Thoracic aorta (tissue), 2 donors: ENCODE measurements at regions not wholly inside any gene's neighbourhood (a gene's known extent, or its start where the extent isn't known, plus 50 kb on each side); places are given as distances from the start of the nearest gene placed in this dataset.

ENCODE experiments used
- ATAC-seq: fragments of 150-250 bp; one replicate; pipeline ENCODE4 v1.8.0; 2017; ENCODE audit warnings: low read depth; ENCODE audit not compliant: insufficient number of reproducible peaks, low FRiP score
- DNase-seq: peaks from one replicate; pipeline ENCODE4 v3.0.0-alpha.2; 2020; ENCODE audit warnings: low spot score
- H3K27ac ChIP-seq, 2 donors: fragments of 200-600 bp; sonication (generic); 1 replicate in 1 of 2; 2 replicates in 1 of 2; pipeline ENCODE4 v1.5.1; 2016; ENCODE audit warnings: mild to moderate bottlenecking in 2 of 2, moderate library complexity in 2 of 2
- H3K27me3 ChIP-seq: fragments of 200-600 bp; sonication (generic); replicated peaks from 2 replicates; pipeline ENCODE4 v1.6.0; 2016; ENCODE audit warnings: mild to moderate bottlenecking; ENCODE audit not compliant: insufficient read depth
- H3K36me3 ChIP-seq: fragments of 200-600 bp; sonication (generic); one replicate; pipeline ENCODE4 v1.5.1; 2016
- H3K4me1 ChIP-seq, 2 donors: fragments of 200-600 bp; sonication (generic); 1 replicate in 1 of 2; 2 replicates in 1 of 2; pipeline versions ENCODE4 v1.5.1 to v1.6.0; 2016; ENCODE audit warnings: low read depth in 2 of 2, mild to moderate bottlenecking in 1 of 2; ENCODE audit not compliant: control insufficient read depth in 1 of 2
- H3K4me3 ChIP-seq: fragments of 200-600 bp; sonication (generic); 2 replicates; pipeline ENCODE4 v1.5.1; 2016; ENCODE audit warnings: mild to moderate bottlenecking
- H3K9me3 ChIP-seq: fragments of 200-600 bp; sonication (generic); 2 replicates; pipeline ENCODE4 v1.5.1; 2016
- TF ChIP-seq, protein P1 (sequence below): fragments of 200-600 bp; sonication (generic); IDR thresholded peaks from one replicate; pipeline ENCODE4 v1.5.1; 2019; ENCODE audit warnings: antibody characterized with exemption

DNA sequence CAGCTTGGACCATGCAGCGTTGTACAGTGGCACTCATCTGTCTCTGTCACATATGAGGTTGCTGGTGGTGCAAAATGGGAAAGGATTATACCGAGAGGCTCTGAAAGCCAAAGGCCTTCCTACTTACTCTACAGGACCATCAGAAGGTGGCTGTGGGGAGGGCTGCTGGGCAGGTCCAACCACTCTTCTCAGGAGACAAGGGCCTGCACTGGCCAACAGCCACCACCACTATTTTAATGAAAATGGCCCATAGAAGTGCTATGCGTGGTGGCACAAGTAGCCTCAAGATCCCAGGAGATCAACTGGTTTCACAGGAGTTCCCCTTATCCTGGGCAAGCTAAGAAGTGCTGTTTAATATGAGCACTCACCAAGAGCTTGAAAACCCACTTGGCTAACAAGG lies 52.3 kb downstream of the MRPL57 start:
- H3K36me3 ChIP-seq, result no peaks in the 10 kb centered on the region
- H3K4me3 ChIP-seq, result no peak overlapping the region
- H3K27me3 ChIP-seq, result no peaks in the 10 kb centered on the region
- no peak overlapping the region for H3K27ac ChIP-seq
- DNase-seq, result no peak
- no peaks in the 10 kb centered on the region for H3K9me3 ChIP-seq
- ATAC-seq, result no peak
- TF ChIP-seq, protein P1, sequence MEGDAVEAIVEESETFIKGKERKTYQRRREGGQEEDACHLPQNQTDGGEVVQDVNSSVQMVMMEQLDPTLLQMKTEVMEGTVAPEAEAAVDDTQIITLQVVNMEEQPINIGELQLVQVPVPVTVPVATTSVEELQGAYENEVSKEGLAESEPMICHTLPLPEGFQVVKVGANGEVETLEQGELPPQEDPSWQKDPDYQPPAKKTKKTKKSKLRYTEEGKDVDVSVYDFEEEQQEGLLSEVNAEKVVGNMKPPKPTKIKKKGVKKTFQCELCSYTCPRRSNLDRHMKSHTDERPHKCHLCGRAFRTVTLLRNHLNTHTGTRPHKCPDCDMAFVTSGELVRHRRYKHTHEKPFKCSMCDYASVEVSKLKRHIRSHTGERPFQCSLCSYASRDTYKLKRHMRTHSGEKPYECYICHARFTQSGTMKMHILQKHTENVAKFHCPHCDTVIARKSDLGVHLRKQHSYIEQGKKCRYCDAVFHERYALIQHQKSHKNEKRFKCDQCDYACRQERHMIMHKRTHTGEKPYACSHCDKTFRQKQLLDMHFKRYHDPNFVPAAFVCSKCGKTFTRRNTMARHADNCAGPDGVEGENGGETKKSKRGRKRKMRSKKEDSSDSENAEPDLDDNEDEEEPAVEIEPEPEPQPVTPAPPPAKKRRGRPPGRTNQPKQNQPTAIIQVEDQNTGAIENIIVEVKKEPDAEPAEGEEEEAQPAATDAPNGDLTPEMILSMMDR, result no peak
- H3K4me1 ChIP-seq, result no peaks in the 10 kb centered on the region

DNA sequence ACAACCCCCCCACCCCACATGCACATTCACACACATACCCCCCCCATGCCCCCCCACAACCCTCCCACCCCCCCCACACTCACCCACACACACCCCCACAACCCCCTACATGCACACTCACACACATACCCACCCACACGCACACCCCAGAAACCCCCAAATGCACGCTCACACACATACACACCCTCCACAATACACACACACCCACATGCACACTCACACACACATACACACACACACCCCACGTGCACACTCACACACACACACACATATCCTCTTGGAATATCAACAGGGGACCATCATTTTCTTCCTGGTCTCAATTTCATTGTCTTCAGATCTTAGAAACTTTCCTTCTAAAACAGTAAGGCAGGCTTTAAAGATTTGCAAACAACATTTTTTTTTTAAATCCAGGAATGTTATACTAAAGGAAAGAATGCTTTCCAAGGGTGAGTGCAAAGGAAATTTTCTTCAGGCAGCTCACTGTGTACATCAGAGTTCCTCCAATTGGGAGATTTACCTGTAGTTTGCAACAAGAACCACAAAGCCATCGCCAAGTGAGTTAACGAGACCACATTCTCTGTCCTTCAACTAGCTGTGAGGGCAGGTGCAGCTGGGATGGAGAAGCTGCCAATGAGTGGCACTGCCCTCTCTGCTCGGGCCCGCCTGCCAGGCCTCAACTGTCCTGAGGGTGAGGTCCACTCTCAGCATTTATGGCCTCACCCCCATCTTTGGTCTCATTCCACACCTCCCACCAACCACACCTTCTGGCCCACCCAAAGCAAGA lies 53.0 kb downstream of the MRPL57 start:
- H3K27ac ChIP-seq, result no peak overlapping the region

DNA sequence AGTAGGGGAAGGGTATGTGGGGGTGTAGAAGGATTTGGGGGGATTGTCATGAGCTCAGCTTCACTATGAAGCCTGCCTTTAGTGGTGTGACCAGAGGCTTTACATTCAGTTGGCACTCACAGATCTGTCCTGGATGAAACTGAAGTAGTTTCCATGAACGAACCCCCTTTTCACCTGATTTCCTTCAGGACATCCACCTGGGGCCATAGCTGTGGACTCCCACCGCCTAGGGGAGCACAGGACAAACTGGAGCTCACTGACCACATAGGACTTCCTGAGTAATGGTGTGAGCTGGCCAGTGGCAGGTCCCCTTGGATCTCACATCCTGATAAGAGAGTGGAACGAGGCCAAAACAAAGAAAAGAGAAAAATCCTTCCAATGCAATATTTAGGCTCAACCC lies 54.1 kb downstream of the MRPL57 start:
- no peaks in the 10 kb centered on the region for H3K36me3 ChIP-seq
- TF ChIP-seq, protein P1, result no peak
- H3K4me1 ChIP-seq, result no peaks in the 10 kb centered on the region
- H3K27ac ChIP-seq, result no peak overlapping the region
- ATAC-seq (no peak), DNase-seq (no peak)
- no peaks in the 10 kb centered on the region for H3K27me3 ChIP-seq
- H3K4me3 ChIP-seq, result no peak overlapping the region
- H3K9me3 ChIP-seq, result no peaks in the 10 kb centered on the region

More for the DNA sequence above, 53.0 kb downstream of the MRPL57 start:
- ATAC-seq (no peak), DNase-seq (no peak)
- Histone ChIP-seq H3K27me3 (no peaks in the 10 kb centered on the region), H3K36me3 (no peaks in the 10 kb centered on the region), H3K4me1 (no peaks in the 10 kb centered on the region), H3K4me3 (no peak overlapping the region), H3K9me3 (no peaks in the 10 kb centered on the region)
- TF ChIP-seq, protein P1, result no peak

DNA sequence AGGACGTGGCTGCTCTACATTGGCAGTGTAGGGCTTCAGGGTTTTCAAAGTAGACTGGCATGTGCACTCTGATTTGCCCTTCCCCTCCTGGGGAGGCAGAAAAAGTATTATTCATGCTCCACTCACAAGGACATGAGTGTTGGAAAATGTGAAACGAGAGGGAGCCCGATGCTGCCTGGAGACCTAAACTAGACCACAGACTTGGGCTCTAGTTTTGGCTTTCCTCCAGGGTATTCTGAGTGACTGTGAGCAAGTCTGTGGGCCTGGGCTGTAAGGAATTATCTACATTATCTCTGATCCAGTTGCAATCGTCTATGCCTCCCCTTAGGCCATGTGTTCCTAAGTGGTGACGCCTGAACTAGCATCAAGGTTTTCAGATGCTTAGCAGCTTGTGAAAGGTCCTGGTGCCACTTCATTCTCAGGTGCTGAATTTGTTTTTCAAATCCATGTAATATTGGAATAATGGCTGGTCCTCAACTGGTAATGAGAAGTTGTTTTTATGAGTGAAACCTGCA lies 55.0 kb downstream of the MRPL57 start:
- H3K4me3 ChIP-seq, result no peak overlapping the region
- H3K27me3 ChIP-seq, result no peaks in the 10 kb centered on the region
- no peaks in the 10 kb centered on the region for H3K4me1 ChIP-seq
- H3K27ac ChIP-seq, result no peak overlapping the region
- H3K9me3 ChIP-seq, result no peaks in the 10 kb centered on the region
- TF ChIP-seq, protein P1, result no peak
- no peak for DNase-seq
- no peak for ATAC-seq
- no peaks in the 10 kb centered on the region for H3K36me3 ChIP-seq

DNA sequence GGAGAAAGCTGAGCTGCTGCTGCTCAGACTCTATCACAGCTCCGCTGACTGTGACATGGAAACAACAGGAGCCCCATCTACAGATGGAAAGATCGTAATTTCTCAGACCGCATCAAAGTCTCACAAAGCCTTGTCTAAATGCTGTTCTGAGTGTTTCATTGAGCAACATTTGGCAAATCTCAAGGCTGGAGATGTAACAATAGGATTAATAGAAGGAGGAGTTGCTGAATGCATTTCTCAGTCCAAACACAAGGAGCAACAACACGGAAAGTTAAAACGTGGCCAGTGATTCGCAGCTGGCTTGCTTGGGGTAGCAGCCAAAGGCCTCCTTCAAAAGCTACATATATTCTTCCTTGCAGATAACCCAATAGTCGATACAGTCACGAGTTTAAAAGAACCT lies 55.7 kb downstream of the MRPL57 start:
- H3K36me3 ChIP-seq, result no peaks in the 10 kb centered on the region
- no peak for ATAC-seq
- no peak for DNase-seq
- H3K9me3 ChIP-seq, result no peaks in the 10 kb centered on the region
- no peaks in the 10 kb centered on the region for H3K27me3 ChIP-seq
- no peaks in the 10 kb centered on the region for H3K4me1 ChIP-seq
- H3K27ac ChIP-seq, result no peak overlapping the region
- H3K4me3 ChIP-seq, result peak overlapping the region; percentile 44
- TF ChIP-seq, protein P1, result no peak
